NCI-H1436 treated with DMSO at 0.1 percent for 48 hours (cell line): ENCODE measurements at regions not wholly inside any gene's neighbourhood (a gene's known extent, or its start where the extent isn't known, plus 50 kb on each side); places are given as distances from the start of the nearest gene placed in this dataset.
"Not testable (repeated sequence)": the region's sequence is repeated elsewhere in the genome, so short reads cannot be mapped to it uniquely, and the experiment has no call there.

ENCODE experiments used
- DNase-seq: peaks from one replicate; lab custom pipeline; 2025; lab: John Stamatoyannopoulos, UW

DNA sequence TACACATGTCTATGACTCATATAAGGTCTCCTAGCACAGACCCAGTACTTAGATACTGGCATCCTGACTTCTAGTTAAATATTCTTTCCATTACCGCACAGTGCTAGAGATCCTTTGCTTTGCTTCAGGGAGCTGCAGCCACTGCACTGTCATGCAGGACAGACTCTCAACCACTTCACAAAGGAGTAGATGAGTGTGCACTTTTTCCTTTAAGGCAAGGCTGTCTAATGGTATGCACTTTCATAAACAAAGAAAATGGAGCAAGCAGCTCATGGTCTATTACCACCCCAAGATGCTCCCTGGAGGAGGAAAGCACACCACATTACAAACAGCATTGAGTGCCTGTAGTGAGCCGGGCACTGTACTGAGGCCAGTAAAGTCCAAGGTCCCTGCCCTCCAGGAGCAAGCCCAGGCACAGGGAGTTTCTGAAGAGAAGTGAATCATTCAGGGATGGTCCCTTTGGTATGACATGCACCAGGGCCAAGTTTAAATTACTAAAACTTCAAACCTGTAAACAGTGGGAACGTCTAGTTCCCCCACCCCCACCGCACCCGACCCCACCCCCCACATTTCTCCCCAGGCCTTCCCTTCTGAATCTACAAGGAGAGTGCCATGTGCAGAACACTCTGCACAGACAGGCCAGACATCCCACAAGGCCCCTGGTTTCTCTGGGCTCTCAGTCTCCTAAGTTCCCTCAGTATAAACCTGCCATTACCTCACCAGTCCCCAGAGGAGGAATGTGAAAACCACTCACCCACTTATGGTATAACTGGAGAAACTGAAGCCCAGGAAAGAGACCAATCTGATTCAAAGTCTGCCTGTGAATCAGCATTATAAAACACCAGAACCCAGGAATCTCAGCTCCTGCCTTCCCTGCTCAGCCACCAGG is 107.8 kb upstream of the BCL6 start:
- no peak for DNase-seq

GRCh38 chr3:187855131-187855530 is 109.9 kb upstream of the BCL6 start:
- no peak for DNase-seq

- DNase-seq, result no peak
Observed at GRCh38 chr3:187856555-187856954, 111.3 kb upstream of the BCL6 start.

DNA sequence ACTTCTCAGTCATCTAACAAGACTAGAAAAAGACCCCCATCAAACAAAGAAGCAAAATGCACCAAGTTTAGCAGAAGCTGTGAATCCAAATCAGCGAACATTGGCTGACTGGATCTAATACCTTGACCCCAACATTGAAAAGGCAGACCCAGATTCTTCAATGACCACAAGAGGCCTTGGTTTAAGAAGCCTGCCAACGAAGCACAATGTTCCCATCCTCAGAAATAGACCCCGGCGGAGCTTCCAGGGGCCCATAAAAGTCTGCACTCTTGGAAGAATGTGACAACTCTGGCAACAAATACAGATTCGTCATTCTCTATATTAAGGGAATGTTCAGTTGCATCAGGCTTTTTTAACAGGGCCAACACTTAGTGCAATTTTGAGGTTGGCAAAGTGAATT is 112.8 kb upstream of the BCL6 start:
- DNase-seq, result no peak

GRCh38 chr3:187858711-187859110 is 113.4 kb upstream of the BCL6 start:
- no peak for DNase-seq

GRCh38 chr3:187862701-187863277 is 117.5 kb upstream of the BCL6 start:
- not testable (repeated sequence) for DNase-seq

GRCh38 chr3:187870360-187871203 is 125.3 kb upstream of the BCL6 start:
- no peak for DNase-seq

DNA sequence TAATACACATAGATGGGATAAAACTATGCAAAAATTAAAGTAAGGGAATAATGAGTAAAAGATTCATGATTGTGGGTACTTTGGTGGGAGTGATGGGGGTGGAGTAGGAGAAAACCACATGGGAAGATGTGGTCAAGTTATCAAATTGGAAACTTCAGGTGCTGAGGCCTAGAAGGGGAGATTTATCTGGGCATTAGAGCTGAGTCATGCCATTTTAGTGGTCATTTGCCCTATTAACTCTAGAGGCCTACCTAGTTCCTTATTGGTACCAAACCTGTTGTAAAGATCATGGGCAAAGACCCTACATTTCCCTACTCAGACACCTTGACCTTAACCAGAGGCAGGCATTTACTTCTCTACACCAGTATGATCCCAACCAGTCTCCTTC is 125.9 kb upstream of the BCL6 start:
- no peak for DNase-seq

GRCh38 chr3:187871848-187872247 is 126.6 kb upstream of the BCL6 start:
- no peak for DNase-seq

DNA sequence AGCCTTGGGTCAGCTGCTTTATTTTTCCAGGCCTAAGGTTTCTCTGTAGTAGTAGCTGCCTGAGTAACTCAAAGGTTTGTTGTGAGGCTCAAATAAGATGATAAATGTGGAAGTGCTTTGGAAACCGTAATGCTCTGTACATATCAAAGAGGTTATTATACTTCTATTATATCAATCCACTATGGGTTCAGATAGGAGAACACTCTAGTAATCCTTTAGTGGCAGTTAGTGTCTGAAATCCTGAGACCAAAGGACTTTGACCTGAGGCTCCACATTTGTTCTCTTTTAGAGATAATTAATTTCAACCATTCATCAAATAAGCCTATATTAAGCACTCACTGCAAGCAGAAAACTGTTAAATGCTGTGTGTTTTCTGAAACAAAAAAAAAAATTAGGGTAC is 128.6 kb upstream of the BCL6 start:
- DNase-seq, result peak; percentile 68

- DNase-seq, result no peak
Observed at GRCh38 chr3:187875863-187876262, 130.6 kb upstream of the BCL6 start.

DNA sequence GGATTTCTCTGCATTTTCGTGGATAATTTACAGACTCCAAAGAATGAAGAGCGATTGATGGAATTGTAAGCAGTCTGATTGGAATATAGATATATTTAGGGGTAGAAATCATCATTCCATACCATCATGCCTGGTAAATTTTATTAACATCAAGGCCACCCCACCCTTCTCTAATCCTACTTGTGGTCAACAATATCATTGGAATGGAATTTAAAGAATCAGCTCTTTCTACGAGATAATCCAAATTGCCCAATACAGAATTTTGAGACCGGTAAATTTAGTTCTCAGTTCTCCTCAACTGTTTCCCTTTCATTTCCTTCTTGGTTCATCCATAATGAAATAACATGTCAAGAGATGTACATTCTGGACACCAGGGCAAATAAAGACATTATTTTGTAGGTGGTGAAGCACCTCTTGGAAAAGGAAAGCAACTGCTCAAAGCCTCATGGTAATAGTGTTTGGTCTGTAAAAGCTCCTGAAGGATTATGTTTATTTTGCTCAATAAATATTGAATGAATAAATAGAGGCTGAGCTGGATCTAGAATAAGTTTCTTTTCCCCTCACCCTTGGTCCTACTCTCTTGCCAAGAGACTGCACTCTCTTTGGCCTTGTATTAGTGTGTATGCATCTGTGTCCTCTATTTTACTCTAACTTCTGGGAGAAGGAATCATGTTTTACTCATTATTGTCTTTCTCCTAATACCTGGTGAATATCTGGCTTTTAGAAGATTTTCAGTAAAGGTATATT is 133.7 kb upstream of the BCL6 start:
- DNase-seq, result no peak

GRCh38 chr3:187880441-187880840 is 135.2 kb upstream of the BCL6 start:
- no peak for DNase-seq

GRCh38 chr3:187880851-187881250 is 135.6 kb upstream of the BCL6 start:
- DNase-seq, result no peak

- no peak for DNase-seq
Observed at GRCh38 chr3:187888701-187889100, 143.4 kb upstream of the BCL6 start.

DNA sequence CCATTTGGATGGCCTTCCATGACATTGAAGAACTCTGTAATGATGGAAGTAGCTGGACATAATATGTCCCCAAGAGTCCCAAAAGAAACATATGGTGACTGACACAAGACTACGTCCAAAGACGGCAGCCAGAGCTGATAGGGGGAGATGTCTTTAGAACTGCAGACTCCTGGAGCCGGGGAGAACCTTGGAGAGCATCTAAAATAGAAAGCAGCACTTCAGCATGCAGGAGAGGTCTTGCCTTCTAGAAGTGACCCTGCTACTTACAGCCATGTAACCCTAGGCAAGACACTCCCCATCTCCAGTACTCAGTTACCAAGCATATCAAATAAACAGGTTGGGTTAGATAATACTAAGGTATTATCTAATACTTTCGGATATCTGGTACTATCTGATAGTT is 143.8 kb upstream of the BCL6 start:
- no peak for DNase-seq

DNA sequence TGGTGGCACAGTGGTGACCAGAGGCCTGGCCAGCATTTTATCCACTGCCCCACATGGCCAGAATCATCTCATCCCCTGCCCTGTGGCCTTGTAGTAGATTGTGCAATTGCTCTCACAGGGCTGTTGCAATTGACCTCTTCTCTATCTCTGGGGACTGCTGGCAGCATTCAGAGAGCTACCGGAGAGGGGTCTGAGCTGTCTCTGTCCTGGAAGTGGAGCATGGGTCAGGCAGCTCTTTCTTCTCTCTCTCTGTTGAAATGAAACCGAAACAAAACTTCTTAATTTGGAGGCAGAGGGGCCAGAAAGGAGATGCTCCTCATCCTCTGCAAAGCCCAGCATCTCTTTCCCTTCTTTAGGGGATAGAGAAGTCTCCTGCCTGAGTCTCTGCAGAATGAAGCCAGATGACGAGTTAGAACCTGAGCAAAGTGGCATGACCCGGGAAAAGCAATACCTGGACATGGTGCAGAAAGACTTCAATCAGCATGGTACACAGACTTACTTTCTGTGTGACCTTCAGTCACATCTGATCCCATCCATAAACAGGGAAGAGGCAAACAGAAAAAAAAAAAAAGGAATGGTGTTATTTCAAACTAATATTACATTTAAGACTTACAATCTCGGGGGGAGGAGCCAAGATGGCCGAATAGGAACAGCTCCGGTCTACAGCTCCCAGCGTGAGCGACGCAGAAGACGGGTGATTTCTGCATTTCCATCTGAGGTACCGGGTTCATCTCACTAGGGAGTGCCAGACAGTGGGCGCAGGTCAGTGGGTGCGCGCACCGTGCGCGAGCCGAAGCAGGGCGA is 144.5 kb upstream of the BCL6 start:
- DNase-seq, result no peak

DNA sequence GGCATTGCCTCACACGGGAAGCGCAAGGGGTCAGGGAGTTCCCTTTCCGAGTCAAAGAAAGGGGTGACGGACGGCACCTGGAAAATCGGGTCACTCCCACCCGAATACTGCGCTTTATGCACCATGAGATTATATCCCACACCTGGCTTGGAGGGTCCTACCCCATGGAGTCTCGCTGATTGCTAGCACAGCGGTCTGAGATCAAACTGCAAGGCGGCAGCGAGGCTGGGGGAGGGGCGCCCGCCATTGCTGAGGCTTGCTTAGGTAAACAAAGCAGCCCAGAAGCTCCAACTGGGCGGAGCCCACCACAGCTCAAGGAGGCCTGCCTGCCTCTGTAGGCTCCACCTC is 145.1 kb upstream of the BCL6 start:
- DNase-seq, result not testable (repeated sequence)

DNA sequence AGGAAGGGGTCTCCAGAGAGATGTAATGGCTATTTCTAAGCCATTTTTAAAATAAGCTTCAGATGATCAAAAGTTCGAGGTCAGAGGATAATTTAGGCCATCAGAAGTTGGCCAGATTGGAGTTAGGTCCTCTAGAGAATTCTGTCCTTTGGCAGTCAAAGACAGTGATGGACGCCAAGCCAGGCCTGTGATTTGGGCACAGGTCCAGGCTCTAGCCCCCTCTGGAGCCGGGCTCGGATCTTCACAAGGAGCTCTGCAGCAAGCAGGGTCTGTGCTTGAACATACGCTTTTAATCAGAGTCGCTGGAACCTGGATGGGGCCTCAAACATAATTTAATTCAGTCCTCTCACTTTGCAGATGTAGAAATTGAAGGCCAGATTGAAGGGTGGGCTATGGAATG is 151.4 kb upstream of the BCL6 start:
- DNase-seq, result no peak

GRCh38 chr3:187899246-187899645 is 154.0 kb upstream of the BCL6 start:
- no peak for DNase-seq

DNA sequence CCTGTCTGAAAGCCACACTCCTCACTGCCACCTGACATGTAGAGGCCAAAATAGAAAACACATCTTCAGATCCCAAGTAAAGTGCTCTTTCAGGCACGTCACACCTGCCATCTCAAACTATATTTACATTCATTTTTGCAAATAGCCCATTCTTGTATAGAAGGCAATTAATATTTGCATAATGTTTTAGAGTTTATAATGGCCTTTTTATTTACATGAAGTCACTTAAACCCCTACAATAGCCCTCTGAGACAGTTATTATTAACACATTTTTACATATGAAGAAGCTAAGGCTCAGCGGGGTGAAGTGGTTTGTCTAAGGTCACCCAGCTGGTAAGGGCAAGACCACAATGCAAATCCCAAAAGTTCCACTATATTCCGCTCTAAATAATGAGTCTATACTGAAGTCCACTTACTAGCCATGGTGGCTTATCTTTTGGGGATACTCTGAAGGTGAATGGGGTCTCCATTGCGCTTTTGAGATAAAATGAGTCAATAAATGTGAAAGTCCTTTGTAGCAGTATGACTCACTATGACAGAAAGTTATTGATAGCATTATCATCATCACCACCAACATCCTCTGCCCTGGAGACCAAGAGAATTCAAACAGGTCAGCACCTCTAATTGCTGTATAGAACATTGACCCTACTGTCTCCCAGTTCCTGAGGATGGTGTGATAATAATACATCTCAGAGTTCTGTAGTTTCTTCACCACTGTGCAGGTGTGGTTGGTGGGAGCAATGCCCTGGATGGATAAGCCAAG is 155.9 kb upstream of the BCL6 start:
- peak; percentile 47 for DNase-seq
